G401.6 (cell line): ENCODE measurements at regions not wholly inside any gene's neighbourhood (a gene's known extent, or its start where the extent isn't known, plus 50 kb on each side); places are given as distances from the start of the nearest gene placed in this dataset.
"Not testable (repeated sequence)": the region's sequence is repeated elsewhere in the genome, so short reads cannot be mapped to it uniquely, and the experiment has no call there.

Source experiments
- FAIRE-seq: peaks from 2 replicates; lab custom pipeline; 2012; peaks lifted over from hg19 to GRCh38; lab: Jason Lieb, UNC

GRCh38 chr7:46058086-46058823 is 137.2 kb upstream of the IGFBP3 start:
- no peak for FAIRE-seq

GRCh38 chr7:46054915-46055314 is 133.8 kb upstream of the IGFBP3 start:
- no peak for FAIRE-seq

DNA sequence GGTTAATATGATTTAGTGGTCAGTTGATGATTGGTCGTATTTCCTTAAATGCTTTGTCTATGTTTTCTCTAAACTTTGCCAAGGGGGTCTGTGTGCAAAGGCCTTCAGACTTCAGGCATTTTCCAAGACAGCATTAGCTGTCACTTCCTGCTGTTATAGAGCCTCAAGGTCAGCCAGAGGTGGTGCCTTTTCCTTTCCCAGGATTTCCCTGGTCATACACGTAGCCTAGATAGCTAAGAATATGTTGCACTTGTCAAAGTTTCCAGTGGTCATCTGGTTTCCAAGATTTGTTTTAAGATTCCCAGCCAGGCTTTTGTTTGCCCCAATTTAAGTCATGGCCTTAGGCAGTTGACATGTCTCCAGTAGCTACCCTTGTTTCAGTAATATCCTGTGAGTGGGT is 133.2 kb upstream of the IGFBP3 start:
- FAIRE-seq: no peak

DNA sequence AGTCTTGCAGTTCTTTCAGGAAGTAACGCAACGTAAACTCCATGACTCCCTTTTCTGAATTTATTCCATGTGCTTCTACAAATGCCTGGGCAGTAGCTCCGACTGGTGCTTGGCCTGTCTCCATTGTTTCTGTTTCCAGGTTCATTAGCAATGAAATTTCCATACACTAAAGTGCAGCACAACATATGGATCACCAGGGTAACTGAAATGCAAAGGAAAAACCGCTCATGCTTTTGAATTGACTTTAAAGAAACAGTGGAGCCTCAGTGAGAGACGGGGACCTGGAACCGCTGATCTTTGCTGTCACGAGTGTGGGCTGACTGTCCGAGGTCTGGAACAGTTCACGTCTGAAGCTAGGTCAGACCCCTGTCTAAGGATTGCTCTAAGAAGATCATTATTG is 126.5 kb upstream of the IGFBP3 start:
- FAIRE-seq: no peak

DNA sequence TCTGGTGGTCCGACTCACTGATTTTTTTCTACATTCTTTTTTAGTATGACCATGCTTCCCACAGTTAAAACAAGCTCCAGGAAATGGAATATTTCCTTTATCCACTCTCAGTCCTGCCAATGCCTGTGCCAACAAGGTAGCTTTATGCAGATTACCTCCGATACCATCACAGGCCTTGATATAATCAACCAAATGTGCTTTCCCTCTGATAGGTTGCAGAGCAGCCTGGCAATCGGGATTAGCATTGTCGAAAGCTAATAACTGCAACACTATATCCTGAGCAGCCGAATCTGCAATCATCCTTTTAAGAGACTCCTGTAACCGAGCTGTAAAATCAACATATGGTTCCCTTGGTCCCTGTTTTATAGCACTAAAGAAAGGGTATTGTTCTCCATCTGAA is 122.3 kb upstream of the IGFBP3 start:
- FAIRE-seq: not testable (repeated sequence)

GRCh38 chr7:46039813-46040212 is 118.7 kb upstream of the IGFBP3 start:
- not testable (repeated sequence) for FAIRE-seq

DNA sequence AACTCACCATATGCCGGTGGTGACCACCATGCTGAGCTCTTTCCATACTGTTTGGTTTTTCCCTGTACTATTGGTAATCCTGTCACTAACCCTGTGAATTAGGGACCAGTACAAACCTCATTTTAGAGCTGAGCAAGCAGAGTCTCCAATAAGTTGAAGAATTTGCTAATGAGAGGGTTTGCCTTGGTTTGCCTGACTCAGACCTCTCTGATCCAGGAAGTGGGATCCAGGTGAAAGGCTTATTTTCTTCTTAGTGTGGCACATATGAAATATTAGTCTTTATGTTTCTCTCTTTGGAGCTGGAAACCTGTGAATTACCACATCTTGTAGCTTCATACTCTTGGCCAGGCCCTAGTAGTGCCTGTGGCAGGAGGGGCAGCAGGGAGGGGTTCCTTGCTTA is 114.1 kb upstream of the IGFBP3 start:
- FAIRE-seq: no peak

GRCh38 chr7:46034056-46034768 is 113.1 kb upstream of the IGFBP3 start:
- no peak for FAIRE-seq

GRCh38 chr7:46033592-46033991 is 112.5 kb upstream of the IGFBP3 start:
- FAIRE-seq: no peak

DNA sequence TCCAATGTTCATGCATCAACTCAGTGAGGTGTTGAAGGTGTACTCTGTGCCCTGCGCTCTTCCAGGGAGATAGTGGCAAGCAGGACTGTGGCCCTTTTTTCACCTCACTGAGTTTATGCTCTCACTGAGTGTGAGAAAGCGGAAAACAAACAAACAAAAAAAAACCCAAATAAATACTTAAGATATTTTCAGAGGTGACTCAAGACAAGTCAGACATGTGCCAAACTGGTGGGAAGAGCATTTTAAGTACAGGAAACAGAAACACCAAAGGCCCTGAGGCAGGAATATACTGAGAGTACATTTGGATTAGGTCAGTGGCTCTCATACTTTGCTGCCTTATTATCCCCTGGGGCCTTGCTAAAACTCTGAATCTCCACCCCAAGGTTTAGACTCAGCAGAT is 111.9 kb upstream of the IGFBP3 start:
- FAIRE-seq: no peak

- FAIRE-seq: no peak
Measured at GRCh38 chr7:46032353-46032752, 111.3 kb upstream of the IGFBP3 start.

DNA sequence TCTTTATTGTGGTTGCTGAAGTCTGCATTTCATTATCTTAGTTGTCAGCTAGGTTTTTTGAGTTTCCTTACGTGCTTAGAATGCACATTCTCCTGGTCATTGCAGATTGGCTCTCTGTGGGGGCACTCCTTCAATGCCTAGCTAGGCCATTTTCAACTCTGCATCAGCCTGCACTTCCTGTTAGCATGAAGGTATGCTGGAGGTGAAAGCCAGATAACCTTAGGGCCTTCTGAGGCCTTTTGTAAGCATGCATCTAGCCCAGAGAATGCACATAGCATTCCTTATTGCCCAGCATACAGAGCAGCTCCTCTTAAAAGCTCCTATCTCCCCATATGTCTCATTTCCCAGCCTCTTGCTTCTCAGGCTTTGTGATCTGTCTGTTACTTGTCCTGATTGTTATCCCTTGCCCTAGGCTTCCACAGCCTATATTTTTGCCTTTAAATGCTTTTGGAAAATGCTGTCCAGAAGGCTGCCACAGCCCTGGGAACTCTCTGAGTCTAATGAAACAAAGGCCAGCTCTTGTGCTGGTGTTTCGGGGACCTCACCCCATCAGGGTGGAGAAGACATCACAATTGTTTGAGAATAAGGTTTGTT is 108.1 kb upstream of the IGFBP3 start:
- FAIRE-seq: no peak

DNA sequence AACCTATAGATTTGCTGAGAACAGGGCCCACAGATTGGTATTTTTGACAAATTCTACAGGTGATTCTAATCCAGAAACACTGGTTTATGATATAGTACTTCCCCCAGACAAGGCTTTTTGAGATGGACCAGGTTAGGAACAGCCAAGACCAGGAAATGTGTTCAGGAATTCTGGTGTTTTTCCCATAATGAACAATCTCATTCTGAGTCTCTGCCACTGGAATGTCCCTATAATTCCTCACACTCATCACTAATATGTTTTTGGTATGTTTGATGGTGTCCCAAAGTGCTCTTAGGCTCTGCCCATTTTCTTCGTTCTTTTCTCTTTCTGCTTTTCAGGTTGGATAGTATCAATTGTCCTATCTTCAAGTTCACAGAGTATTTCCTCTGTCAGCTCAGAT is 107.2 kb upstream of the IGFBP3 start:
- no peak for FAIRE-seq

- no peak for FAIRE-seq
Measured at GRCh38 chr7:46026741-46027140, 105.7 kb upstream of the IGFBP3 start.

DNA sequence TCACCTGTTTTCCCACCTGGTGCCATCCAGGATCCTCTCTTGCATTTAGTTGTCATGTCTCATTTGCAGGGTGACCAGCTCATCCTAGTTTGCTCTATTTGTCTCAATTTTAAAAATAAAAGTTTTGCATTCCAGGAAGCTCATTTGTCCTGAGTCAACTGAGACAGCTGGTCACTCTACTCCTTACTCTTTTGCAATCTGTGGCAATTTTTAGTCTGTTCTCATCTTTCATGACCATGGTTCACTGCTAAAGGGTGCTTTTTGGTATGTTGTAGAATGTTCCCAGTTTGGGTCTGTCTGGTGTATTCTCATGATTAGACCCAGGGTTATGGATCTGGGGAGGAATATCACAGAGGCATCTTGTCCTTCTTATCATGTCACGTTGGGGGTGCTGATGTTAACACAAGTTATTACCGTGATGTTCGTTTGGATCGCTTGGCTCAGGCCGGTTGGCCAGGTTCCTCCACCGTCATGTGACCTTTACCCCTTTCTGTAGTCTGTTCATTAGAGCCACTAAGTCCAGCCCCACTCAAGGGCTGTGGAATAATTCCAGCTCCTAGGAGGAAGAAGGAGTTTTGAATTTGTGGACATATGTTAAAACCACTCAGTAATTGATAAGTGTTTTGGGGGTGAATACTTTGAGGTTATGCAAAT is 103.3 kb upstream of the IGFBP3 start:
- no peak for FAIRE-seq

DNA sequence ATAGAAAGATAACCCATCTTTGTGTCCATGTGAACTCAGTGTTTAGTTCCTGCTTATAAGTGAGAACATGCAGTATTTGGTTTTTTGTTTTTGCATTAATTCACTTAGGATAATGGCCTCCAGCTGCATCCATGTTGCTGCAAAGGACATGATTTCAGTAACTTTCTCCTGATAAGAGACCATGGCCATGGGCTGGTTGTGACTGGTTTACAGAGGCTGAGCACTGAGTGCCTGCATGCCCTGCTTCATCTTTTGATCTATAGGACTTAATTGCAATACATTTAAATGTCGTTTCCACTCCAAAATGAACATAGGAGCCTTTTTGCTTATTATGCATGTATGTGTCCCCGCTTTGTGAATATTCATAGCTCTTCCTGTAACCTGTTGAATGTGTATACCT is 101.3 kb upstream of the IGFBP3 start:
- no peak for FAIRE-seq

GRCh38 chr7:46015107-46015868 is 94.2 kb upstream of the IGFBP3 start:
- no peak for FAIRE-seq

DNA sequence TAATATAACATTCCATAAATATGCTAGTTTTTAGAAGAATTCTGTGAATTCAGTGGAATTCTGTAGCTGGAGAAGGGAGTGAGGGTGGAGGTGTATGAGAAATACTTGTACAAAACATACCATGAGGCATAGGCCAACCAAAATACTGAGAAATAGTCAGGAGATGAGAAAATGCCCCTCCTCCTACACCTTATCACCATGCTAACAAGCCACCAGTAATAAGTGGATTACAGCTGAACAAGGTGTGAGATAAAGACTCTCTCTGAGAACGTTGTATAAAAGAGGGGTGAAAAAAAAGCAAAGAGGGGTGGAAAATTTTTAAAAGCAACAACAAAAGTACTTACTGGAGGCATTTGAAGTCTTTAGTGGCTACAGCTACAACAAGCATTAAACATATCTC is 90.4 kb upstream of the IGFBP3 start:
- FAIRE-seq: no peak

- no peak for FAIRE-seq
Measured at GRCh38 chr7:46011059-46011458, 90.0 kb upstream of the IGFBP3 start.

GRCh38 chr7:46009211-46009610 is 88.1 kb upstream of the IGFBP3 start:
- FAIRE-seq: no peak

- no peak for FAIRE-seq
Measured at GRCh38 chr7:46007990-46008643, 87.0 kb upstream of the IGFBP3 start.

GRCh38 chr7:46007194-46007593 is 86.1 kb upstream of the IGFBP3 start:
- no peak for FAIRE-seq
